ENCODE measurements at regions not wholly inside any gene's neighbourhood (a gene's known extent, or its start where the extent isn't known, plus 50 kb on each side); places are given as distances from the start of the nearest gene placed in this dataset.
"Not testable (repeated sequence)": the region's sequence is repeated elsewhere in the genome, so short reads cannot be mapped to it uniquely, and the experiment has no call there.

DNA sequence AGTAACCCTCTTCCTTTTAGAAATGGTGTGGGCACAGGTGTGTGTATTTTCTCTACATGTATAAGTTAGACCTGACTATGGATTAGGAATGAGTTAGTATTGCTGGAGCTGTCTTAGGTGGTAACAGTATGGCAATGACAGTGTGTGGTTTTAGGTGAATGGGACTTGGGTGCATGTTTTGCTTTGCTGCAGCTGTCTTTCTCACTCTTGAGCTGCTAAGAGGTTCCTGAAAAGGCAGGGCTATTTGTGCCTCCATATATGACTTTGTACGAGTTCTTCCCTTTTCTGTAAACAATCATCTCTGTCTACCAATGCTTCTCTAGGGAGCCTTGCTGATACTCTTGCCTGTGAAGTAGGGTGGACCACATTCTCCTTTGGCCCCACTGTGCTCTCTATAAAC is 234.8 kb upstream of the HHIP start:
- DNase-seq (ENCODE audit: extremely low read depth, low read depth): no peak

DNA sequence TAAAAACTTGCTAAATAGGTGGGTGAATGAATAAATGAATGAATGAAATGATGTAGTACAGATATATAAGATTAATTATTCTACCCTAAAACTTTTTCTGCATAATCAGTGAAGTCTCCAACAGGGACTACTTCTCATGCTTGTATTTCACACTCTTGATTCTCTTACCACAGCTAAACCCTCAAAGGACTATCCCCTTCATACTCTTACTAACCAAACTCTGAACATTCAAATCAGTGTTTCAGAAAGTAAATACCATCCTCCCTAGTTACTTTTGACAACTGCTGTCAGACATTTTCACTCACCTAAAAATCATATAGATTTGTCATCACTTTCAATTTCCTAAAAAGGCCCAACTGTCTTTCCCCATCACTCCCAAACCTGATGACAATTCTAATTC is 234.3 kb upstream of the HHIP start:
- TF ChIP-seq, protein P1, sequence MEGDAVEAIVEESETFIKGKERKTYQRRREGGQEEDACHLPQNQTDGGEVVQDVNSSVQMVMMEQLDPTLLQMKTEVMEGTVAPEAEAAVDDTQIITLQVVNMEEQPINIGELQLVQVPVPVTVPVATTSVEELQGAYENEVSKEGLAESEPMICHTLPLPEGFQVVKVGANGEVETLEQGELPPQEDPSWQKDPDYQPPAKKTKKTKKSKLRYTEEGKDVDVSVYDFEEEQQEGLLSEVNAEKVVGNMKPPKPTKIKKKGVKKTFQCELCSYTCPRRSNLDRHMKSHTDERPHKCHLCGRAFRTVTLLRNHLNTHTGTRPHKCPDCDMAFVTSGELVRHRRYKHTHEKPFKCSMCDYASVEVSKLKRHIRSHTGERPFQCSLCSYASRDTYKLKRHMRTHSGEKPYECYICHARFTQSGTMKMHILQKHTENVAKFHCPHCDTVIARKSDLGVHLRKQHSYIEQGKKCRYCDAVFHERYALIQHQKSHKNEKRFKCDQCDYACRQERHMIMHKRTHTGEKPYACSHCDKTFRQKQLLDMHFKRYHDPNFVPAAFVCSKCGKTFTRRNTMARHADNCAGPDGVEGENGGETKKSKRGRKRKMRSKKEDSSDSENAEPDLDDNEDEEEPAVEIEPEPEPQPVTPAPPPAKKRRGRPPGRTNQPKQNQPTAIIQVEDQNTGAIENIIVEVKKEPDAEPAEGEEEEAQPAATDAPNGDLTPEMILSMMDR (IDR thresholded peaks at IDR 0.05; ENCODE audit: low read depth, low read length): no peak
- DNase-seq (ENCODE audit: extremely low read depth, low read depth): no peak

More for the DNA sequence above, 234.8 kb upstream of the HHIP start:
- TF ChIP-seq, protein P1 (IDR thresholded peaks at IDR 0.05; ENCODE audit: low read depth, low read length): no peak

DNA sequence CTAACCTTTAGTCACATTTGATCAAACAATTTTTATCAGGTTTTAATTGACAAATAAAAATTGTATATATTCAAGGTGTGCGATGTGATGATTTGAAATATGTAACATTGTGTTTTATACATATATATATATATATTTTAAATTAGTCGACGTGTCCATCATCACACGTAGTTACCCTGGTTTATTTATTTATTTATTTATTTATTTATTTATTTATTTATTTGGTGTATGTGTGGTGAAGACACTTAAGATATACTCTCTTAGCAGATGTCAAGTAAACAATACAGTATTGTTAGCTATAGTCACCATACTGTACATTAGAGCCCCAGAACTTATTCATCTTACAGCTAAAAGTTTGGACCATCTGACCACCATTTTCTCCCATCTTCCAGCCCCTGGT is 224.9 kb upstream of the HHIP start:
- DNase-seq (ENCODE audit: extremely low read depth, low read depth): no peak
- TF ChIP-seq, protein P1 (IDR thresholded peaks at IDR 0.05; ENCODE audit: low read depth, low read length): no peak

DNA sequence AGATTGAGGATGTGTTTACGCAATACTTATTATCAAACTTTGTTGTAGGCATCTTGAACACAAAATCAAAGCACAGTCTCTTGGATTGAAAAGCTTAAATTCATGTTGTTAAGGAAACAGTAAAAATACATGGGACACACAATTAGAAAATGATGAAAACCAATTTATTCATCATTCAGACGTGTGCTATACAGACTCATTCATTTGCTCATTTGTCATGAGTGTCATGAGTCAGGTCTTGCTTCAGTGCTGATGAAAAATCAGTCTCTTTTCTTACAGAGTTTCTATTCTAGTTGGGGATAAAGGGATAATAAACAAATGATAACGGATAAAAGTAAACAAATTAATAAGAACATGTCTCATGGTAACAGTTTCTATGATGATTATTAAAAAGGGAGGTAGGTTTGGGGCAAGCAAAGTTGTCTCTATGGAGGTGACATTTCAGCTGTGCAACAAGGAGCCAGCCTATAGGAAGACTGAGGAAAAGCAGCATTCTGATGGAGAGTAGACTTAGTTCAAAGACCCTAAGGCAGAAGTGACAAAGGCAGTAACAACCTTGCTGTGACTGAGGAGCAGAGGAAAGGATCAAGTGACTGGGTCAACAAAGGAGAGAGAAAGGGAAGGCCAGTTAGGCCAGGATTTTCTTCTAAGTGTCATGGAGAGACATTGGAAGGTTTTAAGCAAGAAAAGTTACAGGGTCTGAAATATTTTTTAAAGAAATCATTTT is 224.0 kb upstream of the HHIP start:
- TF ChIP-seq, protein P1 (IDR thresholded peaks at IDR 0.05; ENCODE audit: low read depth, low read length): no peak

DNA sequence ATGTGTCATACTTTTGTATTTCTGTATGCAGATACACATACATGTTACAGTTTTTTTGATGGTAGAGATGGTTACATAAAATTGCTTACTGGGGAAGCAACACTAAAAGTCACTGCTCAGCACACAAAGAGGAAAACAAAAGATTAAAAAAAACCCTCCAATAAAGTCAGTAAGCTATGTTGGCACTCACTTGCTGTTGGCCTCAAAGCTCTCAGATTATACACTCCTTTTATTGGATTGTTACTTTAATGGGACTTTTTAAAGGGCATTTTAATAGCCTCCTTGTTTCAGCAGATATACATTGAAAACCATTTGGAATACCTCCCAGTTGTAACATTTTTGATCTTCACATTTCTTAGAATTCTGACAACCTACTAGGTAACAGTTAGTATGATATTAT is 222.0 kb upstream of the HHIP start:
- no peak for DNase-seq (ENCODE audit: extremely low read depth, low read depth)
- TF ChIP-seq, protein P1 (IDR thresholded peaks at IDR 0.05; ENCODE audit: low read depth, low read length): no peak

More for the DNA sequence above, 224.0 kb upstream of the HHIP start:
- no peak for DNase-seq (ENCODE audit: extremely low read depth, low read depth)

DNA sequence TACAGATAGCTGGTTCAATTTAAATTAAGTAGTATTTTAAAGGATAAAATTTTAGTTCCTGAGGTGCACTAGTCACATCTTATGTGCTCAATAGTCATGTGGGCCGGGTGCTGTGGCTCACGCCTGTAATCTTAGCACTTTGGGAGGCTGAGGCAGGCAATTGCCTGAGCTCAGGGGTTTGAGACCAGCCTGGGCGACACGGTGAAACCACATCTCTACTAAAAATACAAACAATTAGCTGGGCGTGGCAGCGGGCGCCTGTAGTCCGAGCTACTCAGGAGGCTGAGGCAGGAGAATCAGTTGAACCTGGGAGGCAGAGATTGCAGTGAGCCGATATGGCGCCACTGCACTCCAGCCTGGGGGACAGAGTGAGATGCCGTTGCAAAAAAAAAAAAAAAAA is 219.9 kb upstream of the HHIP start:
- DNase-seq (ENCODE audit: extremely low read depth, low read depth): not testable (repeated sequence)

DNA sequence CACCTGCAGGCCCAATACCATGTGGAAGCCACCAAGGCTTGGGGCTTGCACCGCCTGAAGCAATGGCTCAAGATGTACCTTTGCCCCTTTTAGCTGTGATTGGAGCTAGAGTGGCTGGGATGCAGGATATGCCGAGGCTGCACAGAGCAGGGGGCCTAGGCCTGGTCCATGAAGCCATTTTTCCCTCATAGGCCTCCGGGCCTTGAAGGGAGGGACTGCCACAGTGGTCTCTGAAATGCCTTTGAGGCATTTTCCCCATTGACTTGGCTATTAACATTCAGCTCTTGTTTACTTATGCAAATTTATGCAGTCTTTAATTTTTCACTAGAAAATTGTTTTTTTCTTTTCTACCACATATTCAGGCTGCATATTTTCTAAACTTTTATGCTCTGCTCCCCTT is 203.2 kb upstream of the HHIP start:
- TF ChIP-seq, protein P1 (IDR thresholded peaks at IDR 0.05; ENCODE audit: low read depth, low read length): no peak
- no peak for DNase-seq (ENCODE audit: extremely low read depth, low read depth)

DNA sequence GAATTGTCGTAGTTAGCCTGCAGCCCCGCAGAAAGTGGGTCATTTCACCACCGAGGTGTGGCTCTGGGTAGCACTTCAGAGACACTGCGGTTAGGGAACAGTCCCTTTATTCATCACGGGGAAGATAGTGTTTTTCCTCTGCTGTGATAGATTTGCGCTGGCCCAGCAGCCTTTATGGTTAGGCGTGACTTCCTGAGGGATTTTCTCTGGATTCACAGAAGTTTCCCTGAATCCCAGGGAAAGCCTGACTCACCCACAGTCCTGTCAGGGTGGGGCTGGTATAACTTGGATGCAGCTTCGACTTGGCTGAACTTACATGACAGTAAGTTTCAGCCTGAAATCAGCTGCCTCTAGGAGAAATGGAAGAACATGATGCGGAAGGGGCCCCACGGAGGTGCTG is 196.3 kb upstream of the HHIP start:
- DNase-seq (ENCODE audit: extremely low read depth, low read depth): no peak
- TF ChIP-seq, protein P1 (IDR thresholded peaks at IDR 0.05; ENCODE audit: low read depth, low read length): no peak
